Esophagus squamous epithelium (tissue), 5 donors: ENCODE measurements at regions not wholly inside any gene's neighbourhood (a gene's known extent, or its start where the extent isn't known, plus 50 kb on each side); places are given as distances from the start of the nearest gene placed in this dataset.
"Not testable (repeated sequence)": the region's sequence is repeated elsewhere in the genome, so short reads cannot be mapped to it uniquely, and the experiment has no call there.

ENCODE experiments used
- DNase-seq: peaks from one replicate; lab custom pipeline; 2025; lab: John Stamatoyannopoulos, UW
- H3K27ac ChIP-seq, 4 donors: fragments of 200-600 bp; sonication (generic); one replicate each; pipeline ENCODE4 v1.5.1; 2016 to 2019; ENCODE audit warnings: mild to moderate bottlenecking in 1 of 4
- H3K27me3 ChIP-seq, 4 donors: fragments of 200-600 bp; sonication (generic); 1 replicate in 3 of 4; 2 replicates in 1 of 4; pipeline versions ENCODE4 v1.5.1 to v1.6.0; 2017 to 2021; ENCODE audit warnings: antibody characterized with exemption in 1 of 4
- H3K36me3 ChIP-seq, 3 donors: fragments of 200-600 bp; sonication (generic); one replicate each; pipeline ENCODE4 v1.5.1; 2016 to 2019
- H3K4me1 ChIP-seq, 3 donors: fragments of 200-600 bp; sonication (generic); one replicate each; pipeline ENCODE4 v1.5.1; 2017 to 2019
- H3K4me3 ChIP-seq, 4 donors: fragments of 200-600 bp; sonication (generic); 1 replicate in 3 of 4; 2 replicates in 1 of 4; pipeline ENCODE4 v1.5.1; 2016 to 2019; ENCODE audit warnings: mild to moderate bottlenecking in 2 of 4, moderate library complexity in 1 of 4
- H3K9me3 ChIP-seq, 3 donors: fragments of 200-600 bp; sonication (generic); one replicate each; pipeline ENCODE4 v1.5.1; 2016 to 2019
- CTCF ChIP-seq, 6 experiments: fragments of 450-650 bp in 4 of 6; fragments of 200-600 bp in 2 of 6; sonication (generic) in 2 of 6; IDR thresholded peaks; one replicate each; pipeline ENCODE4 v1.5.1; 2016 to 2019; ENCODE audit warnings: antibody characterized with exemption in 6 of 6, mild to moderate bottlenecking in 4 of 6, moderate library complexity in 4 of 6
- POLR2A ChIP-seq, 4 donors: fragments of 450-650 bp; IDR thresholded peaks; one replicate each; pipeline ENCODE4 v1.6.1; 2017; ENCODE audit warnings: antibody characterized with exemption in 4 of 4, mild to moderate bottlenecking in 4 of 4, moderate library complexity in 3 of 4
- WGBS, 2 donors: methylation state at CpG; one replicate each; pipeline ENCODE4 v1.1.5; 2018; 5-methylcytosine and 5-hydroxymethylcytosine counted together
- intact Hi-C: fragments of 100-400 bp; cut with DNase I; formaldehyde crosslinking; loops from one replicate; pipeline ENCODE4 v1.15.0; 2022
- donor health status: DM: yes; HTN: yes; CAD: no.

GRCh38 chr6:114878091-114878490 is 535.3 kb upstream of the HS3ST5 start:
- intact Hi-C loops = no loop called here
- Histone ChIP-seq H3K4me1 (no peaks in the 10 kb centered on the region), H3K27me3 (no peaks in the 10 kb centered on the region), H3K4me3 (no peak overlapping the region), H3K36me3 (no peaks in the 10 kb centered on the region), H3K9me3 (no peaks in the 10 kb centered on the region), H3K27ac (no peak overlapping the region)
- TF ChIP-seq CTCF (IDR thresholded peaks at IDR 0.05) (no peak), POLR2A (IDR thresholded peaks at IDR 0.05) (no peak)
- no peak for DNase-seq
- 90 to 94% methylated on average over 2 of the region's 2 CpGs for WGBS, 2 donors

GRCh38 chr6:114874410-114874809 is 531.6 kb upstream of the HS3ST5 start:
- no peaks in the 10 kb centered on the region for H3K36me3 ChIP-seq
- H3K4me3 ChIP-seq = no peak overlapping the region
- intact Hi-C loops = no loop called here
- DNase-seq = no peak
- H3K4me1 ChIP-seq = no peaks in the 10 kb centered on the region
- WGBS, 2 donors = 66 to 70% methylated on average over 4 of the region's 4 CpGs
- no peaks in the 10 kb centered on the region for H3K9me3 ChIP-seq
- TF ChIP-seq POLR2A (IDR thresholded peaks at IDR 0.05) (no peak), CTCF (IDR thresholded peaks at IDR 0.05) (no peak)
- H3K27ac ChIP-seq = no peak overlapping the region
- no peaks in the 10 kb centered on the region for H3K27me3 ChIP-seq

GRCh38 chr6:114865506-114865905 is 522.7 kb upstream of the HS3ST5 start:
- H3K4me1 ChIP-seq, H3K4me3 ChIP-seq, H3K9me3 ChIP-seq, intact Hi-C loops, DNase-seq, H3K36me3 ChIP-seq, H3K27me3 ChIP-seq, H3K27ac ChIP-seq: not testable (repeated sequence)
- WGBS, 2 donors = 84 to 93% methylated on average over 9 of the region's 14 CpGs

- intact Hi-C loops = no loop called here
- H3K4me1 ChIP-seq = no peaks in the 10 kb centered on the region
- H3K27ac ChIP-seq = no peak overlapping the region
- no peaks in the 10 kb centered on the region for H3K27me3 ChIP-seq
- H3K36me3 ChIP-seq = no peaks in the 10 kb centered on the region
- WGBS, 2 donors = 35 to 37% methylated on average over 2 of the region's 2 CpGs
- H3K9me3 ChIP-seq = no peaks in the 10 kb centered on the region
- DNase-seq = no peak
- TF ChIP-seq POLR2A (IDR thresholded peaks at IDR 0.05) (no peak), CTCF (IDR thresholded peaks at IDR 0.05) (no peak)
- no peak overlapping the region for H3K4me3 ChIP-seq
Measured at GRCh38 chr6:114863610-114864009, 520.8 kb upstream of the HS3ST5 start.

GRCh38 chr6:114862819-114863218 is 520.0 kb upstream of the HS3ST5 start:
- H3K27me3 ChIP-seq = no peaks in the 10 kb centered on the region
- H3K4me1 ChIP-seq = no peaks in the 10 kb centered on the region
- intact Hi-C loops = no loop called here
- H3K36me3 ChIP-seq = no peaks in the 10 kb centered on the region
- no peak for TF ChIP-seq CTCF (IDR thresholded peaks at IDR 0.05)
- no peak overlapping the region for H3K4me3 ChIP-seq
- H3K9me3 ChIP-seq = no peaks in the 10 kb centered on the region
- DNase-seq = no peak
- H3K27ac ChIP-seq = no peak overlapping the region
- 31 to 43% methylated on average over 2 of the region's 2 CpGs for WGBS, 2 donors

- TF ChIP-seq POLR2A (IDR thresholded peaks at IDR 0.05) = no peak
- TF ChIP-seq CTCF (IDR thresholded peaks at IDR 0.05) = no peak
- H3K9me3 ChIP-seq = no peaks in the 10 kb centered on the region
- no peak overlapping the region for H3K27ac ChIP-seq
- WGBS, 2 donors = 38 to 92% methylated on average over 1 of the region's 1 CpG
- H3K27me3 ChIP-seq = no peaks in the 10 kb centered on the region
- H3K4me3 ChIP-seq = no peak overlapping the region
- no peaks in the 10 kb centered on the region for H3K36me3 ChIP-seq
- DNase-seq = no peak
- no peaks in the 10 kb centered on the region for H3K4me1 ChIP-seq
- intact Hi-C loops = no loop called here
Measured at GRCh38 chr6:114862064-114862463, 519.2 kb upstream of the HS3ST5 start.
